GM18505 (cell line): ENCODE measurements at regions not wholly inside any gene's neighbourhood (a gene's known extent, or its start where the extent isn't known, plus 50 kb on each side); places are given as distances from the start of the nearest gene placed in this dataset.
A peak's percentile ranks its signal among the peaks of the same experiment; 100 is the strongest.

Experiments
- ATAC-seq: cut with Tn5 transposase; IDR thresholded peaks from one replicate; pipeline ENCODE4 v1.9.1; 2021; ENCODE audit not compliant: unreplicated experiment
- POLR2A ChIP-seq: IDR thresholded peaks from 4 replicates; pipeline ENCODE4 v1.6.1; 2011; ENCODE audit warnings: borderline replicate concordance; ENCODE audit not compliant: insufficient read depth, insufficient read length; ENCODE audit errors: extremely low read depth

DNA sequence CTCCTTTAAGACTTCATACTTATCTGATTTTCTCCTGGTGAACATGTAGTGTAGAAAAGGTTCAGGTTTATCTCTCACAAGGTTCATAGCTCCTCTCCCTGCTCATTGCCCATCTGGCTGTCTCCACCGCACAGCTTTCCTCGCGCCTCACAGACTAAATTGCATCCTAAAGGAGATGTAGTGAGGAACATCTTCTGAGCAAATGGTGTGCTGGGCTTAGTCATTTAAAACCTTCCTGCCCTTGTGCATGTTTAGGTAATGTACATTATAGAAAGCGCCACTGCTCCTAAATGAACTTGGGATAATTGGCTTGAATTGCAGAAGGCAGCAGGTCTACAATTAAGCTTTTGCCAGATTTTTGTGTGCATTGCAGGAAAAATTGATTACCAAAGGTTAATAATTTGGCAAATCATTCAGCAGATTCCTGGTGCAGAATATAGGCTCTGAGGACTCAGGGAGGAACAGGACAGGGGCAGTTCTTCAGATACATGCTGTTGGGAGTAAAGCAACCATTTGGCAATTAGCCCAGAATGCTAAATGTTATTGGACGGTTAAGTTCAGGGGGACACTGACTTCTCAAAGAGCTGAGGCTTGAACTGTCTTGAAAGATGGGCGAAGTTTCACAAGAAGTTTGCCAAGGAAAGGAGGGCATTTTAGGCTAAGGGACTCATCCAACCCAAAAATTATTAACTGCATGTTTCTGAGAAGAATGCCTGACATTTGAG lies 108.4 kb upstream of the CLDN10 start:
- ATAC-seq, result no peak
- TF ChIP-seq POLR2A, result no peak

DNA sequence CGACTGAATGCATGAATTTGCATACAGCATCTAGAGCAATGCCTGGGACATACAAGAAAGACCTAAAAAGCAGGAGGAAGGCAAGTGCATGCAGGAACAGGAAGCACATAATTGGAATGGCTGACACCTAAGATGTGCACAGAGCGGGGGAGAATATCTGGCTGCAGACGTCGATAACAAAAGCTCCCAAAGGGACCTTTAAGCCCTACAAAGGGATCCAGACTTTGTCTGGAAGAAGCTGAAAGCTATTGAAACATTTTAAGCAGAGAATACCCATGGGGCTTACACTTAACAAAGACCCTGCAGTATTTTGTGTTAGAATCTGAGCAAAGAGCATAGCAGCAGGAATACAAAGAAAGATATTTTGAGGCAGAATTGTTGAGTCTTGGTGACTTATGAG lies 107.4 kb upstream of the CLDN10 start:
- ATAC-seq, result no peak
- TF ChIP-seq POLR2A, result no peak

DNA sequence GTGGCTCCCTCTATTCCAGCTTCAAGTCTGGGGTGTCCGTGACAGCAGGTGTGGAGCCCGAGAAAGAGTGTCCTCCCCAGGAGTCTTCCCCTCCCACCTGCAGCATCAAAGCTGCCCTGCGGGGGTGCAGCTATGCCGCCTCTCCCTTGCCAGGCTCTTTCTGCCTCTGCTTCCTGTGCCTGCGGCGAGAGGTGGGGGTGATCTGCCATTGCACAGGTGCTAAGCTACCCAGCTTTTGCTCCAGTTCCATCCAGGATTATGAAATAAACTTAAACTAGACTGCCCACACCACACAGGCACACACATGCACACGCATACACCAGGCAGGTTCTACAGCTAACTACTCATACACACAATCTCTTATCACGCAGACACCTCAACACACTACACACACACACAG lies 104.7 kb upstream of the CLDN10 start:
- ATAC-seq, result no peak
- no peak for TF ChIP-seq POLR2A

DNA sequence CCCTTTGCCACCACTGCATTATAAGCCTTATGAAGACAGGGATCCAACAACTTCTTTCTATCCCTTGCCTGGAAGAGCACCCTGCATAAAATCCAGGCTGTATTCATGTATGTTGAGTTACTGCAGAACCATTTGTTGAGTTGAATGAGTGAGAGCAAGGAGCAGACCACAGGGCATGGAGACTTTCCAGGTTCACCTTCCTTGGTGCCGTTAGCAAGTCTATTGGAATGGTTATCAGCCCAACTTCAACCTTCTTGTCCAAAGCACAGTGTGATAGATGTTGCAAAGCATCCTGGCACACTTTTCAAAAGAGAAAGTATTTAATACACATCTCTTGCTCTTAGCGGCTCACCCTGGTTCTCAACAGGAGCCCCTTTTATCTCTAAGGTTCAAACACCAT lies 100.9 kb upstream of the CLDN10 start:
- ATAC-seq, result no peak
- TF ChIP-seq POLR2A, result no peak

DNA sequence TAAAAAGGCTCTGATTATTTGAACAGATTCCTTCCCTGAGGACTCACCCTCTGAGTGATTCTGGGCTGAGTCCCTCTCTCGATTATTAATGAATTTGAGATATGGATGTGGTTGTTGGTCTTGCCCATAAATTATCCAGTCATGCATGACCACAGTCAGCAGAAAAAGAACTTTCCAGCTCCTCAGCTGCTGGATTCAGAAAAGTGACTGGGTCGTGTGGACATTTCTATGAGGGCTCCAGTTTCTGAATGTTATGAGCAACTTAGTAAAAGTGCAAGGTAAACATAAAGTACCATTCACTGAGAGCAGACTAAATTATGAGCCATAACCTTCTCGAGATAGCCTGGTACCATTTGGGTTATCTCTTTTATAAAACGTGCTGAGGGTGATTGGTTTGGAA lies 100.1 kb upstream of the CLDN10 start:
- no peak for ATAC-seq
- TF ChIP-seq POLR2A, result no peak

DNA sequence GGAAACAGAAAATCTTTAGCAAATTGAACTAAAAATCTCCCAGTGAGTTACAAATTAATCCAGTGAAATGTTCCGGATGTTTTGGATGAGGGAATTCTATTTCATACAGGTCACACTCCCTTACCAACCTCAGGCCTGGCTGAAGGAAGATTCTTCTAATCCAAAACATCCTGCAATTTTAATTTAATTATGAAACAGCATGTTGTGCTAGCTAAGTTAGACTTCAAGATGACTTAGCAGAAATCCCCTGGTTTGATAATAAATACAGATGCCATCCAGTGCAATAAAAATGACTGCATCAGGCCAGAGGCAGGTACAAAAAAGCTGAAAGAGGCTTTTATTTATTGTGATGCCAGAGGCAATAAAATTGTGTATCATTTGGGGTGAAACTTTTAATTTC lies 96.7 kb upstream of the CLDN10 start:
- no peak for TF ChIP-seq POLR2A

DNA sequence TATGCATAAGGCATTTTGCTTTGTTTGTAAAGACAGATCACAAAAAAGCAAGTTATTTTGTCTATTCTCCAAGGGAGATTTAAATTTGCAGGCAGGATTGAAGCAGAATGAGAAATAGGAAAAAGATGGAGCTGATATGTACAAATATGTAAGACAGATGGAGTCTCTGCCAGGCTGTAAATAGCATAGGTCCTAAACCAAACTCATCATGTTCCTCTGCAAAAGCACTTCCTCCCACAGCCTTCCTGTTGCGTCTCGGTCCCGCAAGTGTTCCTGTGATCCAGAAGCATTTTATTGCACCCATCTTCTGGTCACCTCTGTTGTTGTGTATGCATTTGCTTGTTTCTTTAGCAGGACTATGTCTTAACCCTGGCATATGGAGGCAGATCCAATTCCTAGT lies 95.7 kb upstream of the CLDN10 start:
- no peak for TF ChIP-seq POLR2A
- peak; percentile 8 for ATAC-seq

More for the DNA sequence above, 96.7 kb upstream of the CLDN10 start:
- ATAC-seq, result no peak

DNA sequence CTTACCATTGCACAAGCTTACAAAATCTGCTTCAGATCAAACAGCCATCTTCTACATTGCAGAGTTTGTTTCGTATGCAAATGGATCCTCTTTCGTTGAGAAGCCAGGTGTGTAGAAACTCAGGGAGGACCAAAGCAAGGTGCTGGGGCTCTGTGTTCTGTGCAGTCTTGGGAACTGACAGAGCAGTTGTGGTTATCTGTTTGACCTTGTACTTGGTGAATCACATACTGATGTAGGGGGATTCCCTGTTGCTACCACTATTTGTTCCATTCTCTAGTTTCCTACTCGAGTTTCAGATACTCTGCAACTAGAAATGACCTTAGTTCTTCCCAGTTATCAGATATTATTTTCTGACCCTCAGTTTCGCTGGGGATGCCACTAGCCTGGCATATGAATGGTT lies 95.2 kb upstream of the CLDN10 start:
- peak; percentile 99 for ATAC-seq

DNA sequence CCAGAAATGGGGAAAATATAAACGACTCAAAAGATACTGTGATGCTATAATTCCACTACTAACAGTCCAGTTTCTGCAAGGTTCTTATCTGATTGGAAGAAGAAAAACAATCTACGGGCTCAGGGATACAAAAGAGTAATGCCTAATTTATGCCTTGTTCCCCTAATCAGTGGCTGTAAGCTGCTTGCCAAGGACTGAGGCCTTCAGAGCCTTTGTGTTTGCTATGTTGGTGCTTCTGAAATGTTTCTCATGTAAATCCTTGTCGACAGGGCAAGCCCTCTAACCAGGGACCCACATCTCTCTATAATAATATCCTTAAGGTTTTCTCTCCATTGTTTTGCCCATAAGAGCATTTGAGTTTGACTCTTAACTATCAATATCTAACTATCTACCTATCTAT lies 89.7 kb upstream of the CLDN10 start:
- no peak for TF ChIP-seq POLR2A
- no peak for ATAC-seq

More for the DNA sequence above, 95.2 kb upstream of the CLDN10 start:
- TF ChIP-seq POLR2A, result no peak

DNA sequence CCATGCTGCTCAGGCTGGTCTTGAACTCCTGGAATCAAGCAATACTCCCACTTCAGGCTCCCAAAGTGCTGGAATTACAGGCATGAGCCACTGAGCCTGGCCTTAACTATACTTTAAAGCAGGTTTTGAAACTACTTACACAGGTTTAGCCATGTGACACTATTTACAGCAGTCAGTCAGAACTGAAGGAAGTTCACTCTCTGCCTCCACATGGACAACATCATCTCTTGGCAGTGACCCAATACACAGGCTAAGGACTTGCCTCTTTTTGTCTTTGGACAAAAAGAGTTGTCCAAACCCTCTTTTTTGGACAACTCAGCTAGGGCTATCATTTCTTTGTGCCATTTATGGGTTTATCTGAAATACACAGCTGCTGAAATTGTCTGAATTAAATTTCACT lies 89.0 kb upstream of the CLDN10 start:
- no peak for TF ChIP-seq POLR2A
- ATAC-seq, result no peak

DNA sequence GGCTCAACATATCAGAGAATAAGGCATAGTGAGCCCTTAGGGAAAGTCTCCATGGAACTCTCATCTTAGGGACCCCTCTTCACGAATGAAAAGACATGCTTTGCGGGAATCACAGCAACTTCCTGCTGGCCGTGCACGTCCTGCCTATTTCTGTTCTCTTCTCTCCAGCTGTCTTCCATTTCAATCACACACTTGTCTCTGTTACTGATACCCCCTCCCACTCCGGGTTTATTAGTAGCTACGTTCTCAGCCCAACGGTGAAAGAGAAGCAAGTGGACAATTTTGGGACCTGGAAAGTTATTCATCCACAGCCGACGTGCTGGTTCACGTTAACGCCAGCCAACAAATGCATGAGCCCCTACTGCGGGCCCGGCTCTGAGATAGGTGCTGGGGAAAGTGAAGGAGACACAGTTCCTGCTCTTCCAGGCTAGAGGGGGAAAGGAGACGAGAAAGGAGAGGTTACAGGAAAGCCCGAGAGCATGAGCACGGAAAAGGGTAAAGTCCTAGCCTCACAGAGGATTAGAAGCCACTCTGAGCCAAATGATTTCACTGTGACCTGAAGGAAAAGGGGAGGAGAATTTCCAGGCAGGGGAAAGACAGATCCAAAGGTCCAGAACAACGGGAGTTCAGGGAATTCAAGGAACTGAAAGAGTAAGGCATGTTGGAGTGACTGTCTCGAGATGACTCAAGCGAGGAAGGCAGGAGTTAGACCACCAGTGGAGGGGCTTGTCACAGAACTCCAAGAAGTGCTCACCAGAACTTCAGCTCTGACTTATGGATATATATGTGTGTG lies 81.8 kb upstream of the CLDN10 start:
- ATAC-seq, result no peak
- no peak for TF ChIP-seq POLR2A

DNA sequence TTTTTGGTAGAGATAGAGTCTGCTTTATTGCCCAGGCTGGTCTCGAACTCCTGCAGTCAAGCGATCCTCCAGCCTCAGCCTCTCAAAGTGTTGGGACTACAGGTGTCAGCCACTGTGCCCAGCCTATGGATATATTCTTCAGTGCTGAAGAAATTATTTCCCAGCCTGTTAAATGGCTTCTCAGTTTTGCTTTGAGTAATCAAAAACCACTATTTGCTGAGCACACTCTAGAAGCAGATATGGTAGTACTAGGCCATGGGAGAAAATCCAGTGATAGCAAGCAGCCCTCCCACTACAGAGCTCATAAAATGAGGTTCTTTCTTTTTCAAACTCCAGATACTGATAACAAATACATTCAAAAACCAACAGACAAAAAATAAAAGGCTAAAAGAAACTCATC lies 80.6 kb upstream of the CLDN10 start:
- TF ChIP-seq POLR2A, result no peak
- peak; percentile 72 for ATAC-seq

DNA sequence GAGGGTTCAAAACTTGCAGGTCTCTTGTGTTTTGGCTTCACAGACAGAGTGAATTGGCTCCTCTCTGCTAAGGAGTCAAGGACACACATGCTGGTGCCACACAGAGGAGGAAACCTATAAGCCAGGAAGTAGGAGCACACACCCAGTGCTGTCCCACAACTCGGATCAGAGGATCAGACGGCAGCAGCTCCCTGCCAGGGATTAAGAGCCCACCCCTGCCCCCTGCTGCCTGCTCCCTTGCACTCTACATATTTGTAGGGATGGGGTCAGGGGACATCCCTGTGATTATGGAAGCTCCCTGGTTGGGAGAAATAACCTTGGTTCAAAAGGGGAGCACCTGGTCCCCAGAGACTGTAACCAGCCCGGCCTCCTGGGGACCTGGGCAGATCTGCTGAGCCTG lies 77.5 kb upstream of the CLDN10 start:
- no peak for ATAC-seq
- no peak for TF ChIP-seq POLR2A

DNA sequence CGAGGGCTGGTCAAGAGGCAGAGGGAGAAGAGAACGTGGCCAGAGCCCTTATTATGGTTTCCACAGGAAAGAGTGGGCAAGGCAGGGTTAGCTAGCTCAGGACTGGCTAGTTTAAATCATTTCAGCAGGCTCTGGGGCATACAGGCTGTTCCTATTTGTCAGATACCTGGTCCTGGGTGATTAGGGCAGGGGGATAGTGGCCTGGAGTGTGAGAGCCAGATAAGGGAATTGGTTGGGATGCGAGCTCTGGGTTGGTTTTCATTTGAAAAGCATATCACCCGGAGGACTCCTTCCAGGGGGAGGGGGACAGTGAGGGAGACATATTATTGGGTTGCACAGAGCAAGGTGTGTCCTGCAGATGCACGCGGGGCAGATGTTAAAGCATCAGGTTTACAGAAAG lies 75.3 kb upstream of the CLDN10 start:
- TF ChIP-seq POLR2A, result no peak
- no peak for ATAC-seq
